ENCODE measurements at regions not wholly inside any gene's neighbourhood (a gene's known extent, or its start where the extent isn't known, plus 50 kb on each side); places are given as distances from the start of the nearest gene placed in this dataset.

DNA sequence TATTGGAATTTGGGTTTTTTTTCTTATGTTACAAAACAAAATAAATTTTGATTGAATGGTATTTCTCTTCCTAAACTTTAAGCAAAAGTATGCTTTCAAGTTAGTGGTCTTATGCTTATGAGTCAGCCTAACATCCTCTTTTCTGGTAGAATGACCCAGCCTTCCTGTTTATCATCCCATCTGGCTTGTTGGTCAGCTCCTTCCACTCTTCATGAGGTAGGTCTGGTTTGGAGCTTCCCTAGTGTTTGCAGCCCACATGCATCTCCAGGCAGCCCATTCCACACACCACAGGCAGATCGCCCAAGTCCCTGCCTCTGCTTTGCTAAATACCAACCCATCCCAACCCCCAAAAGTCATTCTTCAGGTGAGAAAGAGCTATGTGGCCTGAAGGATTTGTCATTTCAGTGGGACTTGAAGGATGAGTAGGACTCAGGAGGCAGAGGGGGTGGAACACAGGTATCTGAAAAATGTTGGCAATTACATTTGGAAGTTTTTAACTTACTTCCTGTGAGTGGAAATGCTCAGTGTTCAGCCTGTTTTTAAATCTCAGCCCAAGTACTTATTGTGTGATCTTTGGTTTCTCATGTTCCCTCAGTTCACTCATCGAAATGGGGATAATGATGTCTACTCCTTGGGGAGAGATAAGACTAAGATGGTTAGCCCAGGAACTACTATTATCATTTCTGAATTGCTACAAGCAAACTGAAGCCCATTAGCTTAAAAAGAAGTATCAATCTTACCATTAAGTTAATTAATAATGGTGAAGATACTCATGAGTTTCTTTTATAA lies 294.0 kb downstream of the ADGB start:
- TF ChIP-seq, protein P1, sequence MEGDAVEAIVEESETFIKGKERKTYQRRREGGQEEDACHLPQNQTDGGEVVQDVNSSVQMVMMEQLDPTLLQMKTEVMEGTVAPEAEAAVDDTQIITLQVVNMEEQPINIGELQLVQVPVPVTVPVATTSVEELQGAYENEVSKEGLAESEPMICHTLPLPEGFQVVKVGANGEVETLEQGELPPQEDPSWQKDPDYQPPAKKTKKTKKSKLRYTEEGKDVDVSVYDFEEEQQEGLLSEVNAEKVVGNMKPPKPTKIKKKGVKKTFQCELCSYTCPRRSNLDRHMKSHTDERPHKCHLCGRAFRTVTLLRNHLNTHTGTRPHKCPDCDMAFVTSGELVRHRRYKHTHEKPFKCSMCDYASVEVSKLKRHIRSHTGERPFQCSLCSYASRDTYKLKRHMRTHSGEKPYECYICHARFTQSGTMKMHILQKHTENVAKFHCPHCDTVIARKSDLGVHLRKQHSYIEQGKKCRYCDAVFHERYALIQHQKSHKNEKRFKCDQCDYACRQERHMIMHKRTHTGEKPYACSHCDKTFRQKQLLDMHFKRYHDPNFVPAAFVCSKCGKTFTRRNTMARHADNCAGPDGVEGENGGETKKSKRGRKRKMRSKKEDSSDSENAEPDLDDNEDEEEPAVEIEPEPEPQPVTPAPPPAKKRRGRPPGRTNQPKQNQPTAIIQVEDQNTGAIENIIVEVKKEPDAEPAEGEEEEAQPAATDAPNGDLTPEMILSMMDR (IDR thresholded peaks at IDR 0.05; ENCODE audit: extremely low read depth, insufficient read depth, missing control alignments), result no peak
- in situ Hi-C loops (cut with MboI; ENCODE audit: low pct_unique_long_range_greater_than_20kb, low sequenced_read_pairs, unreplicated experiment), result no loop called here
- no peak for DNase-seq (ENCODE audit: low spot score)

GRCh38 chr6:146893690-146894089 lies 294.9 kb downstream of the ADGB start:
- in situ Hi-C loops (cut with MboI; ENCODE audit: low pct_unique_long_range_greater_than_20kb, low sequenced_read_pairs, unreplicated experiment), result no loop called here
- TF ChIP-seq, protein P1 (IDR thresholded peaks at IDR 0.05; ENCODE audit: extremely low read depth, insufficient read depth, missing control alignments), result no peak
- no peak for DNase-seq (ENCODE audit: low spot score)

DNA sequence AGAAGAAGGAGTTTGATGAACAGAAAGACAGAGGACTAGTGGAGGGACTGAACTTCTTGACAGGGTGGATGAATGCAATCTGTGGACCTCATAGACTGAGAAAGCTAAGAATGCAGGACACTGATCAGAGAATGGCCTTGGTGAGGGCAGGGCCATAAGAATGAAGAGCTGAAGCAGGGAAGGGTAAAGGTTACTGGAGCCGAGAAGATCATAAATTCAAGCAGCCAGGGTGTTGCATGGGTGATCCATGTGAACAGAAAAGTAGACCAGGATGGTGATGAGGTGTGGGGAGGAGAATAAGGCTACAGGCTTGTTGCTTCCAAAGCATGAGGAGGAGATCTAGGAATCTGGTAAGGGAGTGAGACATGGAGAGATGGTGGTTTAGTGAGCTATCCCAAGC lies 295.9 kb downstream of the ADGB start:
- TF ChIP-seq, protein P1 (IDR thresholded peaks at IDR 0.05; ENCODE audit: extremely low read depth, insufficient read depth, missing control alignments), result no peak
- in situ Hi-C loops (cut with MboI; ENCODE audit: low pct_unique_long_range_greater_than_20kb, low sequenced_read_pairs, unreplicated experiment), result no loop called here

DNA sequence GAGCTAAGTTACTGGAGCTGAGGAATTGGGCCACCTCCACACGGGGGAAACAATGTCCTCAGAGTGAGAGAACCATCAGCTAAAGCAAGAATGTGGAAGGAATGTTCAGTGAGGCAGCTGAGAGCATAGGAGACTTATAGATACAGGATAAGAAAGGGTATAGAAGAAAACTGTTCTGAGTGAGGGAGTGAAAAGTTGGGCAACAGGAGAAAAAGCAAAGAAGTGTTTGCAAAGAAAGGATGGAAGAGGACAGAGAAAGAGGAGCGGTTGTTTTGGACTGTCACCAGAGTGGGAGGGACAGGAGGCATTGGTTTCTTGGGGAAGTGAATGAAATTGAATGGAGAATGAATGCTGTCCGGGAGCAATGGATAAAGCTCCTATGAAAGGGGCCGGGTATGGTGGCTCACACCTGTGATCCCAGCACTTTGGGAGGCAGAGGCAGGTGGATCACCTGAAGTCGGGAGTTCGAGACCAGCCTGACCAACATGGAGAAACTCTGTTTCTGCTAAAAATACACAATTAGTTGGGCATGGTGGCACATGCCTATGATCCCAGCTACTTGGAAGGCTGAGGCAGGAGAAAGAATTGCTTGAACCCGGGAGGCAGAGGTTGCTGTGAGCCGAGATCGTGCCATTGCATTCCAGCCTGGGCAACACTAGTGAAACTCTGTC lies 296.5 kb downstream of the ADGB start:
- TF ChIP-seq, protein P1 (IDR thresholded peaks at IDR 0.05; ENCODE audit: extremely low read depth, insufficient read depth, missing control alignments), result no peak
- DNase-seq (ENCODE audit: low spot score), result no peak
- in situ Hi-C loops (cut with MboI; ENCODE audit: low pct_unique_long_range_greater_than_20kb, low sequenced_read_pairs, unreplicated experiment), result no loop called here

More for the DNA sequence above, 295.9 kb downstream of the ADGB start:
- DNase-seq (ENCODE audit: low spot score), result no peak

- TF ChIP-seq, protein P1 (IDR thresholded peaks at IDR 0.05; ENCODE audit: extremely low read depth, insufficient read depth, missing control alignments), result no peak
- no peak for DNase-seq (ENCODE audit: low spot score)
- in situ Hi-C loops (cut with MboI; ENCODE audit: low pct_unique_long_range_greater_than_20kb, low sequenced_read_pairs, unreplicated experiment), result no loop called here
Measured at GRCh38 chr6:146895772-146896061, 296.9 kb downstream of the ADGB start.

GRCh38 chr6:146896062-146896813 lies 297.5 kb downstream of the ADGB start:
- no peak for DNase-seq (ENCODE audit: low spot score)
- TF ChIP-seq, protein P1 (IDR thresholded peaks at IDR 0.05; ENCODE audit: extremely low read depth, insufficient read depth, missing control alignments), result no peak
- in situ Hi-C loops (cut with MboI; ENCODE audit: low pct_unique_long_range_greater_than_20kb, low sequenced_read_pairs, unreplicated experiment), result no loop called here
